Dedifferentiated amniotic fluid mesenchymal stem cell (primary cell): ENCODE measurements at regions not wholly inside any gene's neighbourhood (a gene's known extent, or its start where the extent isn't known, plus 50 kb on each side); places are given as distances from the start of the nearest gene placed in this dataset.
A peak's percentile ranks its signal among the peaks of the same experiment; 100 is the strongest.

Experiments used
- DNase-seq: peaks from one replicate; pipeline ENCODE4 v3.0.0-alpha.2; 2016; ENCODE audit errors: extremely low spot score

DNA sequence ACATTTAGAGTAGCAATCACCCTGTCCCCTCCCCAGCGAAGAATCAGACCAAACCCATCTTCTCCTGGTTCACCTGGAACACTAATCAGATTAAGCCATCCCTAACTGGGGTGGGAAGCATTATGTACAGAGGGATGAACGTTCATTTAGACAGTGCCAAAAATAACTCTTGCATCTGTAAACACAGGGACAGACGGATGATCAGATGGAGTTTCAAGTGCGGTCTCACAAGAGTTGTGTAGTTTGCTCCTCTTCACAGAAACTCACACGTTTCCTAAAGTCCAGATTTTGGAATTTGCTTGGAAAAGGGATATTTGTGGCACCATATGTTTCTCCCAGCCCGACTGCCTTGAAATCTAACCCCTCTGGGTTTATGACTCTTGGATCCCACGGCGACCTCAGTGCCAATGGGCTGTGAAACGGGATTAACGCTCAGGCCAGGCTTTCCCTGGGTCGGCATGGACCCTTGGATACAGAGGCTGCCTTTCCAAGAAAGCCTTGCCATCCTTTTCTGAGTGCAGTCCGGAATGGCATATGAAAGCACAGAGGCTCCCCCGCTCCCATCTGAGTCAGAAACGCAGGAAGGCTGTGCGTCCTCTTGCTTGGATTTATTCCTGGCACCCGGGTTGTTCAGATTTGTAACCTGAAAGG lies 293.2 kb upstream of the HABP2 start:
- DNase-seq: no peak

DNA sequence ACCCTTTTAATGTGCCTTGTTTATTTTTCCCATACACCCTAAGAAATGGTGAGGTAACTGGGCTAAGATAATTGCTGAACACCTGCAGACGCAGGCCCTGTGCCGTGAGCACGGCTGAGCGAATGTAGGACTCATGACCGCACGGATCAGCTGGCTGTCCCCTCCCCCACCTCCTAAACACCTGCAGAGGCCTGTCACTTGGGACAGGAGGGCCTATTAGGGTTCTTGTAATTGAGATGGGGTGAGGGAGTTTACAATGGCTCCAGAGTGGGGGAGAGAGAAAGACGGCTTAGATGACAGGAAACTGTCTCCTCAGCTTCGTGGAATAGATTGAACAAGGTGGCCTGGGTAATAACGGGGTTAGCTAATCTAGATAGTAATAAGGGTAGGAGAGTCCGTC lies 291.7 kb upstream of the HABP2 start:
- no peak for DNase-seq

DNA sequence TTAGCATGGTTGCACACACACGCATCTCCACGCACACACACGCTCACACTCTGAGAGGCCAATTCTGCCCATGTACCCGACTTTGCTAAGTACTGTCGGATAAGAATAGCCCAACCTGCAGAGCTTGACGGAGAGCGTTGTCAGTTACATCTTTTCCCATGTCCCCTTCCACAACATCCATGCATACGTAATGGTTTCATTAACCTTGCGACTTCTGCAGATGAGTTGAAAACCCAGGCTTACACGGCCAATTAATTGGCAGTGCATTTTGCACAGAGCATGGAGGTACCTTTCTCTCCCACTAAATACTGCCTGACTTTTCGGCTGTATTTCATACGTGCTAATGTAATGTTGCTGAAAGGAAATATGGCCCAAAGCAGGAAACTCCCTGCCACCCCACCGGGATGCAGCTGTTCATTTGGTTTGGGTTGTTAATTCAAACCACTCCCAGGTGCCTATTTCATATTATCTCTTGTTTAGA lies 291.2 kb upstream of the HABP2 start:
- no peak for DNase-seq

DNA sequence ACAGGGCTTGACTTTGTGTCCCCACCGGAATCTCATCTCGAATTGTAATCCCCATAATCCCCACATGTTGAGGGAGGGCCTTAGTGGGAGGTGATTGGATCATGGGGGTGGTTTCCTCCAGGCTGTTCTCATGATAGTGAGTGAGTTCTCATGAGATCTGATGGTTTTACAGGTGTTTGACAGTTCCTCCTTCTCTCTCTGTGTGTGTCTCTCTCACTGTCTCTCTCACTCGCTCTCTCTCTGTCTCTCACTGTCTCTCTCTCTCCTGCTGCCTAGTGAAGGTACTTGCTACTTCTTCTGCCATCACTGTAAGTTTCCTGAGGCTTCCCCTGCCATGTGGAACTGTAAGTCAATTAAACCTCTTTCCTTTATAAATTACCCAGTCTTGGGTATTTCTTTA lies 289.8 kb upstream of the HABP2 start:
- no peak for DNase-seq

DNA sequence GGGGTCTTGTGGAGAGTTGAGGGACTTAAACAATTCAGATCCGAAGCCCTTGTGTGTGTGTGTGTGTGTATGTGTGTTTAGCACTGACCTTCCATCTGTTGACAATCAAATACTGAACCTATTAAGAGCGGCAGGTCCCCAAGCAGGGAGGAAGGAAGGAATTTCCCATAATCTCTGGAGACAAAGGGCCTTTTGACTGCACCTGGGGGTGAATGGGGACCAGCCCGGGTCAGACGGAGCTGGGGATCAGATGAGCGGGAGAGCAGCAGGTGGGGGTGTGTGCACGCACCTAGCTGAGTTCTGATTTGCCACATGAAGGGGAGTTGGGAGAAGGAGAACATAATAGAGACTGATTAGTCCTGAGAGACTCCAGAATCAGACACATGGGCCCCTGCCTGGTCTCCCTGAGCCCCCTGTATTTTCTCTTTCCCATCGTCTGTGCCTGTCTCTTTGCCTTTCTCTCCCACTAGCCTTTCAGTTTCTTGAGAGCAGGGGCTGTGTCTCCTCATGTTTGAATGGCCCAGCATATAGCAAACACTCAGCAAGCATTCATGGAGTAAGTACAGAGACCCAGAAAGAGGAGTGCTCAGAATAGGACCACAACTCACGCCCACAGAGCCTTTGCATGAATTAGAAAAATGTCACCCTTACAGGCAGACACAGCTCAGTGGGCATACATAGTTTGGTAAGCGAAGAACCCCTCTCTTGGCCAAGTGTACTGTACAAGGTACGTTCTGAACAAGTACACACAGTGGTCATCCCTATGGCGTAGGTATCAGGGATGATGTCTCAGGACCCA lies 288.3 kb upstream of the HABP2 start:
- no peak for DNase-seq

DNA sequence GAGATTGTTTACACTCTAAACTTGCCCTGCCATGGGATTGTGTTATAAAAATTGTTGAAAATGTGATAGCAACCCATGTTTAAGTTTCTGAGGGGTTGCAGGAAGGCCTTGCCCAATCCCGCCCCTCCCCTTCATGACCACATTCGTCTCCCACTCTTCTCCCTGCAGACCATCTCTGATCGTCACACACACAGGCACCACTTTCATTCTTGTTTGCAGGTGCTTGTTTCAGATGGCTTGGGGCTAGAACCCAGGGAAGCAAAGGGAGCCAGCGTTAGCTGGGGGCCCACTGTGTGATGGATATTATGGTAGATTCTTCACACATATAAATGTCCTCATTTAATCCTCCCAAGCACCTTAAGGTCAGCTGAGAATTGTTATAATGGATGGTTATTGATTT lies 286.7 kb upstream of the HABP2 start:
- DNase-seq: no peak

DNA sequence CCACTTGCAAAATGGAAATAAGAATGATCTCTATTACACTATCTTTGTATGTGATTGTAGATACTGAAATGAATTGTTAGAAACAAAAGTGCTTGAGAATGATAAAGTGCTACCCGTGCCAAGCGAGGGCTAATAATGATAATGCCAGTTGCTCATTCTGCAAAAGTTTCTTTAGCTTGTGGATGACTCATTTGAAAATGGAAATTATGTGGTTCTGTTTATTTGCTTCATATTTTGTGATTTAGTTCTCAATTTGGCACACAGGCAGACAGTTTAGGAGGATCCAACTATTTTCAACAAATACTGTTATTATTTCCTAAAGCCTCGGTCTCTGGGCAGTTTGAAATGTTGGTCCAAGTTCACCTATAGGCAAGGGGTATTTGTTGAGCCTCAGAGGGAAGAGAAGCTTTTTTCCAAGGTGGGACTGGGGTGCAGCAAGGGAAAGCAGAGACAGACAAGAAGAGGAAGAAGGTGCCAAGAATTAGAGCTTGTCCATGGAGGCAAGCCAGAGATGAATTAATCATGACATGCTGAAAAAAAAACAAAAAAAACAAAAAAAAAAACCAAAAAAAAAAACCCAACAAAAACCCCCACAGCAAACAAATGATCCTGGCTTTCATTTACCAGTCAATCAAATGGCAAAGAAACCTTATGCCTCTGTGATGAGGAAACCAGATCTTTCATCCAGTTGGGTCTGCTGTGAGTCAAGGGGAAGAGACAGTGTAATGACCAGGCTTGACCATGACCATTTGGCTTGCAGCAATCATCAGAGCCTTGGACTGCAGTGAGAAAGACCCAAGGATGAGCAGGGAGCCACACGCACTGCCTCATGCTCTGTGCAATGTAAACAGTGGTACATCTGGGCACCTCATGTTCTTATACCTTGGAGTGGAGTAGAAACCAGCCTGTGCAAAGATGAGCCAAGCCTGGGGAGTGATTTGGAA lies 285.0 kb upstream of the HABP2 start:
- peak; percentile 34 for DNase-seq

DNA sequence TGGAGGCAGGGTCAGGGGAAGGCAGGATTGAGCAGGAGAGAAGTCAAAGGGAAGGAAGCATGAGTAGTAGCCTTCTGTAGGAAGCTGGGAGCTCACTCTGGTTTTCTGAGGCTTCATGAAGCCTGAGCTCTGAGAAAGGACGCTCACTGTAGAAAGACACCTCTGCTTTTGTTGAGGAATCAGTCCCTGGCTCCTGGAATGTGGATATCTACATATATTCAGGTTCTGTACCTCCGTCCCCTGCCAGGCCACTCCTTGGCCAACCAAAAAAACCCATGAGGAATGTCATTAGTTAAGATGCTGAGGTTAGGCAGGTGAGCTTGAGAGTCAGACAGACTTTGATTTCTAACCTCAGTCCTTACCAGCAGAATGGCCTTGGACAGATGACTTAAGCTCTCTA lies 283.5 kb upstream of the HABP2 start:
- no peak for DNase-seq

DNA sequence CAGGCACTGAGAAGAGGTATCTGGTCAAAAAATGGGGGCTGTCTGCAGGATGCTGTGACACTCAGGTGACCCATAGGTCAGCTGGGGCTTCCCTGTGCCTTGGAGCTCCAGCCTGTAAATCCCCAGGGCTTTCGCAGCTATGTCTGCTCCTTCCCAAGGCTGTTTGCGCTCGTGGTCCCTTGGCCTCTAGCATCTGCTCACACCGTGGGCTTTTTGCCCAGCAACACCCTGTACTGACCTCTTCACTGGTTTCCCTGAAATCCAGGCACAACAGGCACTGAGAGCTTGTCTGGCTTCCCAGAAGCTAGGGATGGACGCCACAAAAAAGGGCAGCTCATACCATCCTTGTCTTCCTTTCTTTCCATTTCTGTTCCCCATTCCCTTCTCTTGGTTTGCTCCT lies 280.3 kb upstream of the HABP2 start:
- DNase-seq: no peak

DNA sequence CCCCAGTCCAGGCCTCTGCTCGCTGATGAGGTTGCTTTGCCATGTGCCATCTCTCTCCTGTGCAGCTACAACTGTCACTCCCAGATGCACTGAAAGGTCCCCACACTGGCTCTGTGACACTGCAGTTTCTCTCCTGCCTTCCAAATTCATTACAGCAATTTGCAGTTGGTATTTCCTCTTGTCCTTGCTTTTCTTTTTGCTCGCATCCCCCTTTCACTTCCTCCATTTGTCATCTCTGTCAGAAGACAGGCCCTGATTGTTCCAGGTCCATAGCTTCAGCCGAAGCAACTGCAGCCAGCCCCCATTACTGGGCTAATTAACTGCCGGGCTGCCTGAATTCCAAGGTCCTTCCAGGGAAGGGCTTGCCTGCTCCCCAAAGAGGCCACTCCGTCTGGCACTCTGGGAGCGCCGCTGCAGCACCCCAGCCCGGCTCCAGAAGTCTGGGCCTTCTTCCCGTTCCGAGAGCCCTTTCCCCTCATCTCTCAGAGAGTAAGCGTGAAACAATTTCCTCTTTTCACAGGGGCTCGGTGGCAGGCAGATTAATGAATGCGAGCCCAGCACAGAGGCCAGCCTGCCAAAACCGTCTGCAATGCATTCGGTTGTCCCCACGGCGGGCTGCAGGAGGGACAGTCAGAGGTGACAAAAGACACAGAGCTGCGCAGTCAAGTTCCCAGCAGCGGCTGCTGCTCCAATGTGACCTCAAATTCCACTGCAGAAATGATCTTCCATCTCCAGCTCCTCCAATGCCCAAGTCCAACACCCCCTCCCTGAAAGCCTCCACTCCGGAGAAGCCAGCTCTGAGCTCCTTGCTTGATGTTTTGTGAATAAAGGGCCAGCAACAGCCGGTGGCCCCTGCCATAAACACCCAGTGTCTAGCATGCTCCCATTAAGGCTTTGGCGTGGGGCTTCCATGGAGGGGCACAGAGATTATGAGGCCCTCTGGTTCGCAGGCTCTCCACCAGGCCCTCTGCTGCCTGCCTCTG lies 279.4 kb upstream of the HABP2 start:
- DNase-seq: no peak

DNA sequence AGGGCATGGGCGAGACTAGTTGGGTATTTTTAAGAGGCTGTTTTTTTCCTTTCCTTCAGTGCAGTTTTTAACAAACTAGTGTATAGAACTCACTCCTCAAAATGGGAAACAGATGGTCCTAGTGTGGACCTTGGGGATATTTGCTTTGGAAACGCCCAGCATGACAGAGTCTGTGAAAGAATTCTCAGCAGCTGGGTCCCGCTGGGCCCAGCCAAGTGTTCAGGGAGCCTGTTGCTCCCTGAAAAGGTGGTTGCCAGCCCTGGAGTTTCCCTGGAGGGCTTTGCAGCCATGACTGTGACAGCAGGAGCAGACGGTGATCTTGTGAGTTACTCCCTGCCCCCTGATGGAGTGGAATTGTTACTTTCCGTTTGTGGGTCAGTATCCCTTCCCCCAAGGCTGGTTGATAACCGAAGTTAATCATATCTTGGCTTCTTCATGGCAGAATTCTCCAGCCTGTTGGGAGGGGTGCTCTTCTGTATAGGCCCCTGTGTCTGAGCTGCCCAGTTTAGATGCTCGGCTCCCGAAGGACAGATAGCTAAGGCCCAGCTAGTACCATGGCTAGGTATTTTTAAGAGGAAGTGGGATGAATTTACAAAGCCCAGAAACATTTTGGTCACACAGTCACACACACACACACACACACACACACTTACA lies 278.6 kb upstream of the HABP2 start:
- peak; percentile 78 for DNase-seq

DNA sequence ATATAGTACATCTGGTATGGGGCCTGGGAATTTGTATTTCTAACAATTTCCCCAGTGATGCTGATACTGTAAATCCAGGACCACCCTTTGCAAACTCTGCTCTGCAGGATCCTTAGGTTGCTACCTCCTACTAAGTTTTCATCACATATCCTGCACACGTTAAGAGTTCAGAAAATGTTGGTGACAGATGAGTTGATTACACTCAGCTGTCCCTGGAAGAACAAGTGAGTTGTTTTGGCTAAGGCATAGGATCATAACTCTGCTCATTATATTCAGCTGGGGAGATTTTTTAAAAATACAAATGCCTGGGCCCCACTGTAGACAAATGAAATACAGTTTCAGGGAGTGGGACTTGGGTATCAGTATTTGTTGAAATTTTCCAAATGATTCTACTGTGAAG lies 274.6 kb upstream of the HABP2 start:
- no peak for DNase-seq

DNA sequence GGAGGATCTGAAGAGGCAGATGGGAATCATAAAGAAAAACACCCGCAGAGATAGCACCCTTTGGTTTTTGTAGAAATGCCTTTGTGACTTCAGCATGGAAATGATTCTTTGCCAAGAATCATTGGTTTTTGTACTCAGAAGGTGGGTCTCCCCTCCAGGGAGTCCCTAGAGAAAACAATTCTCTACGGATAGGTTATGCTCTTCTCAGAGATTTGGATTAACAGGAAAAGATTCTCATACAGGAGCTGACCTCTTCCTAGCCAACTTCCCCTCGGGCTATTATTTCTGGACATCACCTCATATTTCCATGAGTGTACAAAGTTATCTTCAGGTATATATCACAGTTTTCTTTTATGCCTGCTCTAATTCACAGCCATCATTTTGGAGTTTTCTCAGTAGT lies 274.2 kb upstream of the HABP2 start:
- no peak for DNase-seq

DNA sequence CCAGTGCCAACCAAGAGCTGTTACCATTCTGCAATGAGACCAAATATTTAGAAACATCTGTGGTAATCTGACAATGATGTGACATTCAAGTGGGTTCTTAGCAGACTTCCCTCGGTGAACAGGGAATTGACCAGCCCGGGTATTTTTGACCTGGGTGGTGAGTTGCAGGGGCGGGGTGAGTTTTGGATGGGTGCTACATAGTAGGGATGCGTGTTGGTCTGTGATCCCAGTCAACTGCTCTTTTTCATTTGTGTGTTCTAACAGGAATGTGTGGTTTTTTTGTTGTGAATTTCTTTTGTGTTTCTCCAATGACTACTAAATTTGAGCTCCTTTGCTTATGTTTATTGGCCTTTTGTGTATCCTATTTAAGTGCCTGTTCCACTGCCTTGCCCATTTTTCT lies 273.6 kb upstream of the HABP2 start:
- DNase-seq: no peak

DNA sequence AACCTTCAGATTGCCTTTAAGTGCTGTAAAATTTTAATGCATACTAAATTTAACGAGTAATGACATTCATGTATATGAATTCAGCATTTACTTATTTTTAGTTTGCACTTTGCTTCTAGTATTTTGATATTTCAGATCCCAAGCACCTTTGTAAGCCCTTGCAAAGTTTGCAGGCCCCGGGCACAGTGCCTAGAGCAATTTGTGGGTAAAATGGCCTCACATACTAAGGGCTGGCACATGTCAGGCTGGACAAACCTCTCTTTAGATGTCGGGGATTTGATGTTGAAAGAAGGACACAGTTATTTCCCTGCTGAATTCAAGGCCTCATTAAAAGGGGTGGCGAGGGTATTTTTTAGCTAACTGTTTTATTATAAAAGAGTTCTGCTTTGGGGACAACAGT lies 270.3 kb upstream of the HABP2 start:
- DNase-seq: no peak

DNA sequence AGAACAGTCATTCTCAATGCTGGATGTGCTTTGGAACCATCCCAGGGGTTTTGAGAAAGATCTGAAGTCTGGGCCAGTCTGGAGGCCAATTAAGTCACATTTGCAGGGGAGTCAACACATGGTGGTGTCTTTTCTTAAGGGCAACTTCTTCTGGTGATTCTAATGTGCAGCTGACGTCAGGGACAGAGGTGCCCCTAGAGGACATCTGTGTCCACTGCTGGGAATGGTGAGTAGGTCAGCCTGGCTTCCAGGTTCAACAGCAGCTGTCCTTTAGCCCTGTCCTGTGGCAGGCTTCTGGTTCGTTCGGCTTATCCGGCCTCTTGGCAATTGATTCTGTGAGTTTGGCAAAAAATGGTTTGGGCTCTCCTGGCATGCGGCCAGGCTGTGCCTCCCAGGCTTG lies 269.7 kb upstream of the HABP2 start:
- no peak for DNase-seq

DNA sequence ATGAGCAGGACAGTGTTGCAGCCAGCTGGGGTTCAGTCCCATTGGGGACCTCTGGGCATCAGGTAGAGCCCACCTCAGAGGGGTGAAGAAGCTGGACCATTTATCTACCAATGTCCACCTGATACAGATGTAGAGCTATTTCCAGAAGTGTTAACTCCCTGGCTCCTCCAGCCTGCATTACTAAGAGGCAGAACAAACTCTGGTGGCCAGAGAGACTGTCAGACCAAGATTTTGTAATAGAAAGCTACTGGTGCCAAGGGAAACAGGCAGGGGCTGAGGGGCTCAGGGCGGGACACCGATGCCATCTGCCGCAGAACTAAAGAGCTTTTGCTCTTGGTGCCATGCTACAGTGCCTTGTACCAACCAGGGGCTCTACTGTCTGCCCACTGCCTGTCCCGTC lies 268.2 kb upstream of the HABP2 start:
- DNase-seq: no peak

DNA sequence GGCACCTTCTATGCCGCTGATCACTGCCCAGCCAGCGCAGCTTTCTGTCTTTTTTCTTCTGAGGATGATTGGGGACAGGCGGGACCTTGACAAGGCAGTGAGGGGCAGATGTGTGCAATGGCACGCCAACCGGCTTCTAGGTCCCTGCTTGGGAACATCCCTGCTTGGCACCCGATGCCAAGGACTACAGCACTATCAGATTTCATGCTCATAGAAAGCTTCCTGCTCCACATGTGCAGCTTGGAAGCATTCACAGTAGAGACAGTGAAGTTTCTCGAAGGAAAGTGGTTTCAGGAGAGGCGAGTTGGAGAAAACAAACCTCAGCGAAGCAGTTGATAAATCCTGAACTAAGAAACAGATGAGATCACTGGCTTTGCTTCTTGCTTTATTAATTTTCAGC lies 267.5 kb upstream of the HABP2 start:
- DNase-seq: no peak

DNA sequence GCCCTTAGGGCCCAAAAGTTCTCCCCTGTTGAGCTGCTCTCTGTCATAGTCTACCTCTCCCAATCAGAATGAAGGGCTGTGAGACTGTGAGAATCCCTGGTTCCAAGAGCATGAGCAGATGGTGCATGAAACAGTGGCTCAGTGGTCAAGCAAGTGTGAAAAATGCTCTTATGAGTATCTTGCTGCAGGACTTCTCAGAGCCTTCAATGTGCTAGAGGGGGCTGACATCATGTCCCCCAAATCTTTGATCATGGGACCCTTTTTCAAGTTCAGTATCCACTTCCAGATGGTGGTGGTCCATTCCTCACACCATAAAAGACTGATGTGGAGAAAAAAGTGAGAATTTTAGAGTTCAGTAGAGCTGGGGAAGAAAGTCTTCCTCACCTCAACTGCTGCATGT lies 265.3 kb upstream of the HABP2 start:
- no peak for DNase-seq

DNA sequence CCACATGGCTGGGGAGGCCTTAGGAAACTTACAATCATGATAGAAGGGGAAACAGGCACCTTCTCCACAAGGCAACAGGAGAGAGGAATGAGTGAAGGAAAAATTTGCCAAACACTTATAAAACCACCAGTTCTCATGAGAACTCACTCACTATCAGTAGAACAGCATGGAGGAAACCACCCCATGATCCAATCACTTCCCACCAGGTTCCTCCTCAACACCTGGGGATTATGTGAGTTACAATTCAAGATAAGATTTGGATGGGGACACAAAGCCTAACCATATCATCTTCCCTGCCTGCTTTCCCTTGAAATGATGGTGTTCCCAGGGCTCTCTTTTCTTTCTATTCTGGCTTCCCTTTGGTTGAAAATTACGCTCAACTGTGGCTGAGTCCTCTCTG lies 262.7 kb upstream of the HABP2 start:
- DNase-seq: no peak

DNA sequence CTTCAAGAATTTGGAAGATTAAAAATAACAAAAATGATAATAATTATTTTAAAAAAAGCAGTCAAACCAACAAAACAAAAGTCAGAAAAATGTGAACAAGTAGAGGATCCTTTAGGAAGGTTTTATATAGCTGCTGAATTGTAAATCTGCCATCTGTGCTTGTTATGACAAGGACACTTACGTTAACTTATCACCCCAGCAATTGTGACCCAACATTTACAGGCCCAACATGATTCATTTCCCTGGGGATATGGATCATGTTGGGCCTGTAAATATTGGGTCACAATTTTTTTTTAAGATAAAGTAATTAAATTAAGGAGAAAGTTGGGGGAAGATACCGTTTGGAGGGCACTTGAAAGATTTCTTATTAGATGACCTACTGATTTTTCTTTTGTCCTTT lies 261.4 kb upstream of the HABP2 start:
- DNase-seq: no peak
